HG03432 (cell line): ENCODE measurements at regions not wholly inside any gene's neighbourhood (a gene's known extent, or its start where the extent isn't known, plus 50 kb on each side); places are given as distances from the start of the nearest gene placed in this dataset.
"Not testable (repeated sequence)": the region's sequence is repeated elsewhere in the genome, so short reads cannot be mapped to it uniquely, and the experiment has no call there.

ENCODE experiments used
- ATAC-seq: cut with Tn5 transposase; IDR thresholded peaks from one replicate; pipeline ENCODE4 v1.9.1; 2021; ENCODE audit warnings: mild to moderate bottlenecking, moderate library complexity; ENCODE audit not compliant: unreplicated experiment

GRCh38 chr5:42066131-42066530 is 141.1 kb downstream of the FBXO4 start:
- no peak for ATAC-seq

GRCh38 chr5:42074353-42074752 is 149.3 kb downstream of the FBXO4 start:
- no peak for ATAC-seq

- no peak for ATAC-seq
Observed at GRCh38 chr5:42089705-42090104, 164.6 kb downstream of the FBXO4 start.

- no peak for ATAC-seq
Observed at GRCh38 chr5:42090162-42090561, 165.1 kb downstream of the FBXO4 start.

GRCh38 chr5:42099846-42100245 is 174.8 kb downstream of the FBXO4 start:
- not testable (repeated sequence) for ATAC-seq

DNA sequence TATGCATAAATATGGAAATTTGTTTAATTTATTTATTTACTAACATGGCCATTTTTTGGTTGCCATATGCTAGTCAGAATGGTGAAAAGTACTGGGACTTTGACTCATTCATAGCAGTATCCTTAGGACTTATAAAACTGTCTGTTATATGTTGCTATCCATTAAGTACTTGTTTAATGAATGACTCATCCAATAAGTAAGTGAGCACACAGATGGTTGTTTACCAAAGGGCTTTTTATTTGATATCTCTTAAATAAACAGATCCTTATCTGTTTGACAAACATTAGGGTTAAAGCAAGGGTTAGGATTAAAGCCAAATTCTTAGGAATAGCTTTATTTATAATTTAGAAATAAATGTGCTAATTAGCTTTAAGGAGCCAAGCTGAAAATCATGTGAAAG is 183.4 kb downstream of the FBXO4 start:
- no peak for ATAC-seq

DNA sequence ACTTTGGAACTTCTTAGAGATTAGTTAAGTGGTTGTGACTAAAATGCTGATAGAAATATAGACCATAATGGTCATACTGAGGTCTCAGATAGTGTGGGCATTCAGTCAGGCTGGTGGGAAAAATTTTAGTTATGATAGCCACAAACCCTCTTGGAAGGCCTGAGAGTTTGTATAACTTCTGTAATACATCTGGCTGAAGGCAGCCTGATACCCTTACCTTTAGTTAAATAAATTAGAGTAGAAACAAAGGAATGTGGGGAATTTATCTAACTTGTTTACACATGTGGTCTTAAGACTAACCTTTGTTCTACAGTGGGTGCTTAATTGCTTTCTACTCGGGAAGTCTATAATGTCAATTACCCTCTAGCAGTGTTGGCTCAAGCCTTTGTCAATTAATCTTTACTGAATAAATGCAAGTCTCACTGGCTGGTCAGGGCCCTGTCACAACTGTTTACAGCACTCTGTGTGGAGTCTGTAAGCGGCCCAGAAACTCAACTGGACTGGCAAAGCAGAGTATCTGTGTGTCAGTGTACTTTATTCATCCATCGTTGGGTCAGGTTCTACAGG is 184.0 kb downstream of the FBXO4 start:
- no peak for ATAC-seq

GRCh38 chr5:42115721-42116120 is 190.6 kb downstream of the FBXO4 start:
- ATAC-seq, result not testable (repeated sequence)

GRCh38 chr5:42120070-42120469 is 195.0 kb downstream of the FBXO4 start:
- no peak for ATAC-seq

DNA sequence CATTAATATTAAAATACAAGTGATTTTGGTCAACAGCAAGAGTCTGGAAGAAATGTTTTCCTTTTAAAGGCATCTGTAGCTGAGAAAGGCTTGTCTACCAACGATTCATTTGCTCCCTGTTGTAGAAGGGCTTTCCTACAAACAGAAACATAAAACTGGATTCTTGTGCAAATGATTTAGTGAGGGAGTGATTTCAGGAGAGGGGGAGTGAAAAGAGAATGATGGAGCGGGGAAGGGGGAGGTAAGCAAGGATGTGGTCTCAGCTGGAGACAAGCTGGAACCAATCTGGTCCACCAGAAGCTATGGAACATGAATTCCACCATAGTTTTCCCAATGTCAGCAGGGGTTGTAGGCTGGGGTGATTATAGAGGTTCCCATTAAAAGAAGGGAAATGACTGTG is 196.3 kb downstream of the FBXO4 start:
- no peak for ATAC-seq

DNA sequence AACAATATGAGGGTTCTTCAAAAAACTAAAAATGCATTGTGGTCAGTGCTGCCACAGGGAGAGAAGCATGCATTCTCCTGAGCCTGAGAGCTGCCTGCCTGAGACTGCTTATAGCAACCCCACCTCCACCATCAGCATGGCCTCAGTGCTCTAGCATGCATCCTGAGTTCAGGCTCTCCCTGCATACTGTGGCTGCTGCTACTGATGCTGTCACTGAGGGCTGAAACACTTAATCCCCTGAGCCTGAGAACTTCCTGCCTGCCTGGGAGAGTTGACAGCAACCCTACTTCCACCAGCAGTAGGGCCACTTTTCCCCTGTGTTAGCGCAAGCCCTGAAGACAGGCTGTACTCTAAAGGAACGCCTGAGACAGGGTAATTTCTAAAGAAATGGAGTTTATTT is 206.0 kb downstream of the FBXO4 start:
- no peak for ATAC-seq

- ATAC-seq, result no peak
Observed at GRCh38 chr5:42143361-42143760, 218.3 kb downstream of the FBXO4 start.

- ATAC-seq, result no peak
Observed at GRCh38 chr5:42148813-42149212, 223.7 kb downstream of the FBXO4 start.

DNA sequence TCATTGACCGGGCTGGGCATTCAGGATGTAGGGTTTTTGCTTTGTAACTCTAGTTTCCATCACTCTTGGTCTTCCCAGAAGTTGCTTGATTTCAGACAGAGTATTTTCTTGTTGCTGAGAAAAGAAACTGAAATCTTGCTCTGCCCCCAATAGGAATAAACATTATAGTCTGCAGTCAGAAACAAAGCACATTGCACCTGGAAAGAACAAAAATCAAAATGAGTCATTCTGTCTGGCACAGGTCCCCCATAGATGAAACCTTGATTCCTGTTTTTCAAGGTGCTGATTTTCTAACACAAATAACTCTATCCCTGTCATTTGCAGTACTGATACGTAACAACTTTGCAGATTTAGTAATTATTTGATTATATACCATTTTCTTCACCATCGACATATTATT is 232.1 kb downstream of the FBXO4 start:
- no peak for ATAC-seq

- ATAC-seq, result no peak
Observed at GRCh38 chr5:42163083-42163482, 238.0 kb downstream of the FBXO4 start.

DNA sequence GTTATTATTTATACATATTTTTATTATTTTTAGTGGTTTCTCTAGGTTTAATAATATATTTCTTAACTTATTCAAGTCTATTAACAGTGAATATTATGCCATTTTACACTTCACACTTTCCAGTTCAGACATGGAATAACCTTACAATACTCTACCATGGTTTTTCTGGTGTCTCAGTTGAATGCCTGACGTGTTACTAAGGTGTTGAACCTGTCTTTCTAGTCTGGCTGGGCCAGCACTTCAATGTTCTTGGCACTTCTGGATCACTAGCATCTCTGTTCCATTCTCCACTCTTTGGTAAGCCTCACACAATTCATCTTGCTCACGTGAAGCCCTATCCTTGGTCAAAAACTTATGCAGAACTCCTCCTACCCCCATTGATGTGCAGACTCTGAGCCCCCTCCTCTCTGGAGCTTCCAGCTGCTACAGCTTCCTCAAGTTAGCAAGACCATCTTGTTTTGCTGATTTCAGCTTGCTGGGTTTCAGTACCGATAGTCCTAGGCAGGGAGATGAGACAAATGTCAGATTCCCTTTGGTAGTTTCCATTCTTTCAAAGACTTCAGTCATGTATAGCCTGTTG is 243.1 kb downstream of the FBXO4 start:
- ATAC-seq, result no peak

DNA sequence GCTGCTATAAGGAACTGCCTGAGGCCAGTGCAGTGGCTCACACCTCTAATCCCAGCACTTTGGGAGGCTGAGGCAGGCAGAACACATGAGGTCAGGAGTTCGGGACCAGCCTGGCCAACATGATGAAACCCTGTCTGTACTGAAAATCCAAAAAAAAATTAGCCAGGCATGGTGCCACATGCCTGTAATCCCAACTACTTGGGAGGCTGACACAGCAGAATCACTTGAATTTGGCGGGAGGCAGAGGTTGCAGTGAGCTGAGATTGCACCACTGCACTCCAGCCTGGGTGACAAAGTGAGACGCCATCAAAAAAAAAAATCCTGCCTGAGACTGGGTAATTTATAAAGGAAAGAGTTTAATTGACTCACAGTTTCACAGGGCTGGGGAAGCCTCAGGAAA is 247.1 kb upstream of the GHR start:
- ATAC-seq, result not testable (repeated sequence)

DNA sequence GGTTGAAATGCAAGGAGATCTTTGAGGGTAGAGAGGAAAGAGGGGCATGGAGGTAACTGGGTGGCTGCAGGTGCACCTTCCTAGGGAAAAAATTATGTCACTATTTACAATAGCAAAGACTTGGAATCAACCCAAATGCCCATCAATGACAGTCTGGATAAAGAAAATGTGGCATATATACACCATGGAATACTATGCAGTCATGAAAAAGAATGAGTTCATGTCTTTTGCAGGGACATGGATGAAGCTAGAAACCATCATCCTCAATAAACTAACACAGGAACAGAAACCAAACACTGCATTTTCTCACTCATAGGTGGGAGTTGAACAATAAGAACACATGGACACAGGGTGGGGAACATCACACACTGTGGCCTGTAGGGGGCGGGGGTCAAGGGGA is 243.4 kb upstream of the GHR start:
- not testable (repeated sequence) for ATAC-seq

GRCh38 chr5:42216904-42217303 is 206.3 kb upstream of the GHR start:
- ATAC-seq, result no peak

DNA sequence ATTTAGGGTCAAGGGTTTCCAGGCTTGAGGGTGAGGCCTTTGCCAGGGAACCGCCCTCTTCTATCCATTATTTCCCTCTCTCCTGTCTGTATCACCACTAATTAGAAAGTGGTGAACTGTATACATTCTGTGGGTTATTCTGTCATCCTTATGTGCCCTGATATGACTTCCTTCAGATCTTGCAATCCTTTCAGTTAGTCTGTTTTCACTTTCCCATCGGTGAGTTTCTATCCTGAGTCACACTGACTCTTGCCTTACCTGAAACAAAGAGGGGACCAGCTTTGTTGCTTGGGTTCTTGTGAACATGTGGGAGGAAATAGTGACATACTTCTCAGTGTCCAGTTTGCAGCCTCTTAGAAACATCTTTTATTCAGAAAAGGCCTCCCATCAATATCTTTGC is 205.4 kb upstream of the GHR start:
- no peak for ATAC-seq

DNA sequence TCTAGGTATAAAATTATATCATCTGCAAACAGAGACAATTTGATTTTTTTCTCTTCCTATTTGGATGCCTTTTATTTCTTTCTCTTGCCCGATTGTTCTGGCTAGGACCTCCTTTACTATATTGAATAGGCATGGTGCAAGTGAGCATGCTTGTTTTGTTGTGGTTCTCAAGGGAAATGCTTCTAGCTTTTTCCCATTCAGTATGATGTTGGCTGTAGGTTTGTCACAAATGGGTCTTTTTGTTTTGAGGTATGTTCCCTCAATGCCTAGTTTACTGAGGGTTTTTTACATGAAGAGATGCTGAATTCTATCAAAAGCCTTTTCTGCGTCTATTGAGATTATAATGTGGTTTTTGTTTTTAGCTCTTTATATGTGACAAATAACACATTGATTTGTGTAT is 198.2 kb upstream of the GHR start:
- ATAC-seq, result no peak

DNA sequence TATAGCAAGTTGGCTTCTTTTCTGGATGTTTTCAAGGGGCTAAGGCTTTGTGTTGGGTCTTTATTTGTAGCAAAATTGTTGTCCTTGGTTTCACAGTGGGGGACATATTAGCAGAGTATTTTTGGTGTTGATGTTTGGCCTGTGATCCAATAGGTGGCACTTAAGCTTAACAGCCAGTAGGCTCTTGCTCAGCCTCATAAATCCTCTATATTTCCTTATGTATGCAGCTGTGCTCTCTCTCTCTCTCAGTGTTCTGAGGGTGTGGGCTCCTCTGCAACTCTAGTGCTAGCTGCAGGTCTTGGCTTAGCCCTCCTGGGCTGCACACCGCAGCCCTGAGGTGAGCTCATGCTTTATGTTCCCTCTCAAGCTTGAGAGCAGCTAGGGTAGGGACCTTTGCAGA is 195.0 kb upstream of the GHR start:
- ATAC-seq, result no peak

- no peak for ATAC-seq
Observed at GRCh38 chr5:42230839-42231238, 192.4 kb upstream of the GHR start.
